ENCODE measurements at regions not wholly inside any gene's neighbourhood (a gene's known extent, or its start where the extent isn't known, plus 50 kb on each side); places are given as distances from the start of the nearest gene placed in this dataset.
A peak's percentile ranks its signal among the peaks of the same experiment; 100 is the strongest.

GRCh38 chr18:51611326-51611725, 413.8 kb upstream of the MEX3C start:
- no peak for TF ChIP-seq CTCF (IDR thresholded peaks at IDR 0.05)
- no peak for TF ChIP-seq EP300 (IDR thresholded peaks at IDR 0.05)
- TF ChIP-seq POLR2A (IDR thresholded peaks at IDR 0.05), result no peak
- no peak overlapping the region for H3K4me3 ChIP-seq
- WGBS, 3 donors, result 77 to 86% (median 83%) methylated on average over 1 of the region's 1 CpG
- no peaks in the 10 kb centered on the region for H3K4me1 ChIP-seq (ENCODE audit: insufficient read depth)
- no peak overlapping the region for H3K27ac ChIP-seq
- no peaks in the 10 kb centered on the region for H3K27me3 ChIP-seq
- no peak for DNase-seq
- no peaks in the 10 kb centered on the region for H3K9me3 ChIP-seq
- intact Hi-C loops (cut with DNase I), result no loop called here
- no peaks in the 10 kb centered on the region for H3K36me3 ChIP-seq

- no peak for TF ChIP-seq POLR2A (IDR thresholded peaks at IDR 0.05)
- TF ChIP-seq CTCF (IDR thresholded peaks at IDR 0.05), result no peak
- TF ChIP-seq EP300 (IDR thresholded peaks at IDR 0.05), result no peak
- Histone ChIP-seq H3K36me3 (no peaks in the 10 kb centered on the region), H3K27me3 (no peaks in the 10 kb centered on the region), H3K9me3 (no peaks in the 10 kb centered on the region), H3K4me1 (ENCODE audit: insufficient read depth) (no peaks in the 10 kb centered on the region), H3K27ac (no peak overlapping the region), H3K4me3 (no peak overlapping the region)
- intact Hi-C loops (cut with DNase I), result no loop called here
- no peak for DNase-seq
- WGBS, 3 donors, result 36 to 43% (median 40%) methylated on average over 5 of the region's 5 CpGs
Observed at GRCh38 chr18:51614033-51614432, 416.6 kb upstream of the MEX3C start.

GRCh38 chr18:51614967-51615571, 417.6 kb upstream of the MEX3C start:
- H3K36me3 ChIP-seq, result no peaks in the 10 kb centered on the region
- H3K9me3 ChIP-seq, result no peaks in the 10 kb centered on the region
- intact Hi-C loops (cut with DNase I), result no loop called here
- no peak for TF ChIP-seq EP300 (IDR thresholded peaks at IDR 0.05)
- no peak for TF ChIP-seq POLR2A (IDR thresholded peaks at IDR 0.05)
- TF ChIP-seq CTCF (IDR thresholded peaks at IDR 0.05), result no peak
- WGBS, 3 donors, result 33 to 40% (median 38%) methylated on average over 7 of the region's 7 CpGs
- peak in 2 of 5 donors; percentile 16 to 33 for DNase-seq
- no peaks in the 10 kb centered on the region for H3K27me3 ChIP-seq
- H3K4me1 ChIP-seq (ENCODE audit: insufficient read depth), result no peaks in the 10 kb centered on the region
- H3K27ac ChIP-seq, result no peak overlapping the region
- H3K4me3 ChIP-seq, result no peak overlapping the region

- no peak overlapping the region for H3K27ac ChIP-seq
- no peaks in the 10 kb centered on the region for H3K4me1 ChIP-seq (ENCODE audit: insufficient read depth)
- 19 to 37% (median 28%) methylated on average over 4 of the region's 4 CpGs for WGBS, 3 donors
- no peak for DNase-seq
- H3K27me3 ChIP-seq, result no peaks in the 10 kb centered on the region
- no peaks in the 10 kb centered on the region for H3K36me3 ChIP-seq
- intact Hi-C loops (cut with DNase I), result no loop called here
- TF ChIP-seq EP300 (IDR thresholded peaks at IDR 0.05) (no peak), CTCF (IDR thresholded peaks at IDR 0.05) (no peak), POLR2A (IDR thresholded peaks at IDR 0.05) (no peak)
- H3K9me3 ChIP-seq, result no peaks in the 10 kb centered on the region
- no peak overlapping the region for H3K4me3 ChIP-seq
Observed at GRCh38 chr18:51617167-51617566, 419.7 kb upstream of the MEX3C start.

Data from ovary (tissue), 7 donors.